ENCODE measurements at regions not wholly inside any gene's neighbourhood (a gene's known extent, or its start where the extent isn't known, plus 50 kb on each side); places are given as distances from the start of the nearest gene placed in this dataset.
"Not testable (repeated sequence)": the region's sequence is repeated elsewhere in the genome, so short reads cannot be mapped to it uniquely, and the experiment has no call there.

- peak in 1 of 2 donors; percentile 62 for DNase-seq (ENCODE audit: low read depth in 2 of 2)
These were observed 473.1 kb downstream of the TMEM121 start for GRCh38 chr14:105999361-106000028.

DNA sequence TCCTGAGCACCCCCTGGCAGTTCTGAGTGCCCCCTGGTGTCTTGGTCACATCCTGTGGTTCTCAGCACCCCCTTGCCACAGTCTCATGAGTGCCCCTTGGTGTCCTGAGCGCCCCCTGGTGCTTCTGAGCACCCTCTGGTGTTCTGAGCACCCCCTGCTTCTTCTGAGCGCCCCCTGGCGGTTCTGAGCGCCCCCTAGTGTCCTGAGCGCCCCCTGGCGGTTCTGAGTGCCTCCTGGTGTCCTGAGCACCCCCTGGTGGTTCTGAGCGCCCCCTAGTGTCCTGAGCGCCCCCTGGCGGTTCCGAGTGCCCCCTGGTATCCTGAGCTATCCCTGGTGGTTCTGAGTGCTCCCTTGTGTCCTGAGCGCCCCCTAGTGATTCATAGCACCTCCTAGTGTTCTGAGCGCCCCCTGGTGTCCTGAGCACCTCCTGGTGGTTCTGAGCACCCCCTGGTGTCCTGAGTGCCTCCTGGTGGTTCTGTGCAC is 473.7 kb downstream of the TMEM121 start:
- not testable (repeated sequence) for DNase-seq (ENCODE audit: low read depth in 2 of 2)

DNA sequence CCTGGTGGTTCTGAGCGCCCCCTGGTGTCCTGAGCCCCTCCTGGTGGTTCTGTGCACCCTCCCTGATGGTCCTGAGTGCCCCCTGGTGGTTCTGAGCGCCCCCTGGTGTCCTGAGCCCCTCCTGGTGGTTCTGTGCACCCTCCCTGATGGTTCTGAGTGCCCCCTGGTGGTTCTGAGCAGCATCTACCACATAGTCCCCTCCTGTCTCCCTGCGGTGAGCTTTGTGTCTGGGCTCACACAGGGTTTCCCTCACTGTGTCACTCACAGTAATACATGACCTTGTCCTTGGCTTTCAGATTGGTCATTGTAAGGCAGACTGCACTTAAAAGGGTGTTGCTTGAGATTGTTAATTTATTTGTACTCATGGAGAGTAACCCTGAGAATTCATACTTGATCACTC is 474.9 kb downstream of the TMEM121 start:
- DNase-seq (ENCODE audit: low read depth in 2 of 2): not testable (repeated sequence)

DNA sequence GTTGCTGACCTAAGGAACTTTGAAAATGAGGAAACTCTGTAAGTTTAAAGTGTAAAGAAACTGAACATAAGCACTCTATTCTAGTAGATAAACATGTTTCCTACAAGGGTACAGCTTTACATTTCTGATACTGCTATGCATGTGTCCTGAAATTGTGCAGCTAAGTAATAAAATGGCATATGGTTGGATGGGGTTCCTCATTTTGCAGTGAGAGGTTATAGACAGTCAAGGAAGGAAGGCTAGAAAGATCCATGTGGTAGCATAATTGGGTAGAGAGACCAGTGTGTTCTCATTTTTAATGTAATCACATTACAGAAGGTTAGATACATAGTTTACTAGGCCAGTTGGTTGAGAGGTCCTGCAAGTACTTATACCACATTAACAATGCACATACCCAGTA is 477.0 kb downstream of the TMEM121 start:
- DNase-seq (ENCODE audit: low read depth in 2 of 2): no peak

GRCh38 chr14:106004937-106005795 is 478.8 kb downstream of the TMEM121 start:
- DNase-seq (ENCODE audit: low read depth in 2 of 2): peak; percentile 23 to 40

GRCh38 chr14:106006043-106006442 is 479.7 kb downstream of the TMEM121 start:
- peak in 1 of 2 donors; percentile 33 for DNase-seq (ENCODE audit: low read depth in 2 of 2)

DNA sequence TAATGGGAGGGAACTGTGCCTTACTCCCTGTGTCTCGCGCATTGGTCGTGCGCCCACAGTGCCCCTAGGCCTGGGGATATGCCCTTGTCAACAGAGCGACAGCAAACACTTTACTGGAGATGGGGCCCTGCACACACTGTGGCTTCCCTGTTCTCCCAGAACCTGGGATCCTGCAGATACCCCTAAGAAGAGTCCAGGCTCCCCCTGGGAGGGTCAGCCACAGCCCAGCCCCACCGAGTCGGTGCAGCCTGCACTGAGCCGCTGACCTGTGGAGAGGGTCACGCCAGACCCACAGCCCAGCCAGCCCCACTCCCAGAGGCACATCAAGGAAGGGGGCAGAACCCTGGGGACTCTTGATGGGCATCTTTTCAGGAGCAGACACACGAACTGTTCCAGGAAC is 480.3 kb downstream of the TMEM121 start:
- DNase-seq (ENCODE audit: low read depth in 2 of 2): not testable (repeated sequence)

- no peak for DNase-seq (ENCODE audit: low read depth in 2 of 2)
These were observed 484.4 kb downstream of the TMEM121 start for GRCh38 chr14:106010783-106011182.

GRCh38 chr14:106011631-106012360 is 485.4 kb downstream of the TMEM121 start:
- DNase-seq (ENCODE audit: low read depth in 2 of 2): peak; percentile 61 to 65

DNA sequence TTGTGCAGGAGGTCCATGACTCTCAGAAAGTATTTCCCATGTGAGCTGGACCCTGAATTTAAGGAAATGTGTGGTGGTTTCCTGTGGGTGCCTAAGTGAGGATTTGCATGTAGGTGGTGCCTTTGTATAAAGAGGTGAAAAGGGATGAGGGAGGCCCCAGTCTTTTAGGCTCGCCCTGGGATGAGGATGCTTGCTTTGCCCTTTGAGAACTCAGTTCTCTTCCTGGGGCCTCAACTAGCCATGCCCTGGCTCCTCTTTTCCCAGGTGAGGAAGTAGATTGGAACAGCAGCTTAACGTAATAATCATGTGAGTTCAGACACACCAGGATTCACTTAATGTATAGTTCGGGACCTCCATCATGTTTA is 486.0 kb downstream of the TMEM121 start:
- DNase-seq (ENCODE audit: low read depth in 2 of 2): not testable (repeated sequence)

DNA sequence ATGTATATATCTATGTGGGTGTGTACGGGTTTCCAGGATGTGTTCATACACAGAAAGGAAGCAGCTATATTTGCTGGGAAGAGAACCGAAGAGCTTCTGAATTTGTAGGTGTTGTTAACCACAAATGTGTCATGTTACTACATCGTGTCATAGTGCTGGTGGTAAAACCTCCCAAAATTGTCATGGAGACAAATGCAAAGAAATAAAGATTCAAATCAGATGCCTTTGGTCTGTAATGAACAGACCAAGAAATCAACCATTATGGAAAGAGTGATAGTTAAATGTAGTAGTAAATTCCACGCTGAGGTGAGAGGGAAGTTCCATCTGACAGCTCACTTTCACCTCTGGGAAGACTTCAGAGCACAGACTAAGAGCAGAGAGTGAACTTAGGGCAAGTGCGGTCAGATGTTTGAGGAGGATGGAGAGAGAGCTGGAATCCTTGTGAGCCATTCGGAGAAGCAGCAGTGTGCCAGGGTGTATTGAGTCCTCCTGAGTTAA is 487.5 kb downstream of the TMEM121 start:
- DNase-seq (ENCODE audit: low read depth in 2 of 2): no peak

DNA sequence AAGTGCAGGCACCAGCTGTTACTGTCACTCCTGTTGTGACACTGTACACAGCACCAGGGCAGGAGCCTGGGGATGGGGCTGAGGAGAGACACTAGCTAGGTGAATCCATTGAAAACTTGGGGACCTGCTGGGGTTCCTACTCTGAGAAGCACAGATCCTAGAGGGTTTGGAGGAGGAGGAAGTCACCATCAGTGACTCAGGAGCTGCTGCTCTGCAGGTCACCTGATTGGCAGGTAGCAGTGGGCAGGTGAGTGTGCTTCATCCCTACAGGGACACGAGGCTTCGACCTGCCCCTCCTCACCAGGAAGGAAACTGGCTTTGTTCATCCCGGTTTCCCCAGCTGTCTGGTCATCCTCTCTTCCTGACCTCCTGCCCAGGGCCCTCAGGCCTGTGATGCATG is 491.6 kb downstream of the TMEM121 start:
- not testable (repeated sequence) for DNase-seq (ENCODE audit: low read depth in 2 of 2)

GRCh38 chr14:106021832-106022231 is 495.4 kb downstream of the TMEM121 start:
- DNase-seq (ENCODE audit: low read depth in 2 of 2): no peak

GRCh38 chr14:106022648-106023047 is 496.3 kb downstream of the TMEM121 start:
- DNase-seq (ENCODE audit: low read depth in 2 of 2): not testable (repeated sequence)

GRCh38 chr14:106023411-106023810 is 497.0 kb downstream of the TMEM121 start:
- DNase-seq (ENCODE audit: low read depth in 2 of 2): no peak

DNA sequence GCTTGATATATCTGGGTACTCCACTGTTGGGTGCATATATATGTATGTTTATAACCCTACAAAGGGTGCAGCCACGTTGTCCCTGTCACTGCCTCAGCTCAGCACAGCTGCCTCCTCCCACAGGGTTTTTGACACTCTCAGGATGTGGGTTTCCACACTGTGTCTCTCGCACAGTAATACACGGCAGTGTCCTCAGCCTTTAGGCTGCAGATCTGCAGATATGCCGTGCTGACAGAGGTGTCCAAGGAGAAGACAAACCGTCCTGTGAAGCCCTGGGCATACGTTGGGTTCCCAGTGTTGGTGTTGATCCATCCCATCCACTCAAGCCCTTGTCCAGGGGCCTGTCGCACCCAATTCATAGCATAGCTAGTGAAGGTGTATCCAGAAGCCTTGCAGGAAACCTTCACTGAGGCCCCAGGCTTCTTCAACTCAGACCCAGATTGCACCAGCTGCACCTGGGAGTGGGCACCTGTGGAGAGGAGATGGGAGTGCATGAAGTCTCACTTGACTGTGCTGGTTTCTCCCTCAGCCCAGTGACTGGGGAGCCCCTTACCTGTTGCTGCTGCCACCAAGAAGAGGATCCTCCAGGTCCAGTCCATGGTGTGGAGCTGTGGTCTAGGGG is 498.7 kb downstream of the TMEM121 start:
- DNase-seq (ENCODE audit: low read depth in 2 of 2): no peak

DNA sequence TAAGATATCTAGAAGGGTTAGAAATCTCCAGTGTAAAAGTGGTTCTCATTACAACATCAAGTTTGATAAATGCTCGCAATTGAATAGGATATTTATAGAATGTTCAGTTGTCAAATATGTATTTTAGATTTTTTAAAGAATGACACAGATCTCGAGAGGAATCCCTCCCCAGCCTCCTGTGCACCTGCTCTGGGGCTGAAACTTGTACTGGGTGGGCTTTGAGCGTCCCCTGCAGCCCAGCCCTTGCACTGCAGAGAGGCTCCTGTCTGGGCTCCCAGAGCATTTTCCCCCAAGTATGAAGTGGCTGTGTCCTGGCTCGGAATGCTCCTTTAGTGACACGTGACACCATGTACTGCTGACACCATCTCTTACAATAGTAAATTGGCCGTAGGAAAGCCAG is 499.6 kb downstream of the TMEM121 start:
- DNase-seq (ENCODE audit: low read depth in 2 of 2): no peak

- not testable (repeated sequence) for DNase-seq (ENCODE audit: low read depth in 2 of 2)
These were observed 501.4 kb downstream of the TMEM121 start for GRCh38 chr14:106027759-106028158.

DNA sequence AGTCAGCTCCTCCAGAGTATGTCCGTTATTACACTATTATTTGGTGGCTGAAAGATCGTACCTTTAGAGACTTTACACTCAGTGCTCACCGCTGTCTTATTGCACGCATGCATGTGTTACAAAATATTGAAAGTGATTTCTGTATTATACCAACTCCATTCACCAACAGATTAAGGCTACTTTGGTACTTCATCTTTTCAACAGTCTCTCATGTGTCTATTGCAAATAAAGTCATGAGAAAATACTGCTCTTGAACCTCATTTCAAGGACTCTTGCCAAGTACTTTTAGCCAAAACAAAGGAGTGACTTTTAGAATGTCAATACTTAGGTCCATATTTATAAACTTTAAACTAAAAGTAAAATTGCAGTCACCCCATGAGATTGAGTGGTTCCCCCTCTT is 503.6 kb downstream of the TMEM121 start:
- no peak for DNase-seq (ENCODE audit: low read depth in 2 of 2)

DNA sequence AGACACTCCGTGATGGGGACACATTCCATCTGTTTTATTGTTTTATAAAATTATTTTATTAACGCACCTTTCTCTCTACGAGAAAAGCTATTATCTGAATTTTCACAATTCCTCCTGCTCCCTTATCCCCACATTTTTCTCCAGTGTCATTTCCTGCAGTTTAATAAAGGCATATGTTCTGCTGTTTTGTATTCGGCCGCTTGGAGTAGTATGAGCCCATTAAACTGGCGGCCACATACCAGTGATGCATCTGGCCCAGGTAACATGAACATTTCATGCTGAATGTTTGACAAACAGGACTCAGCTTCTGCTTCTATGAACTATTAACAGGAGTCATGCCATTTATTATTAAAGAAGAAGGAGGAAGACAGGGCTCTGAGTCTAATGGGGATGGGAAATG is 511.0 kb downstream of the TMEM121 start:
- no peak for DNase-seq (ENCODE audit: low read depth in 2 of 2)

- no peak for DNase-seq (ENCODE audit: low read depth in 2 of 2)
These were observed 511.9 kb downstream of the TMEM121 start for GRCh38 chr14:106038263-106038662.

DNA sequence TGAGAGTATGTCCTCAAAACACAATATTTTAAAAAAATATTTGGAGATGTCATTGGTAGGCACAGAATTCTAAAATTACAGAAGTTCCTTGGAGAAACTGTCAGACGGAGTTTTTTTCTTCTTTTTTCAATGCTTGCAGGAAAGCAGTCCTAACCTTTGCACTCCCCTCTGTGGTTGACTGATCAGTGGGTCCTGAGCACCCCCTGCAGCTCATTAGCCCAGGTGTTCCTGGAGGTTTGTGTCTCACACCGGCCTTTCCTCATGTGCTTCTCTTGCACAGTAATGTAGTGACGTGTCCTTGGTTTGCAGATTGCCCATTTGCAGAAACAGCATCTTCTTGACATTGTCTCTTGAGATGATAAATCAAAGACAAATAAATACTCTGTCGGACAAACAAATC is 513.0 kb downstream of the TMEM121 start:
- DNase-seq (ENCODE audit: low read depth in 2 of 2): peak in 1 of 2 donors; percentile 48
